ENCODE measurements at regions not wholly inside any gene's neighbourhood (a gene's known extent, or its start where the extent isn't known, plus 50 kb on each side); places are given as distances from the start of the nearest gene placed in this dataset.

GRCh38 chr11:11047851-11048610 is 190.2 kb upstream of the ZBED5 start:
- Mint-ChIP-seq H3K27ac (no peak overlapping the region), H3K4me1 (no peaks in the 10 kb centered on the region), H3K27me3 (no peaks in the 10 kb centered on the region), H3K4me3 (no peak overlapping the region), H3K36me3 (no peaks in the 10 kb centered on the region), H3K9me3 (peaks cover 0 to 4% (median 0%) of the 10 kb centered on the region in 8 donors)
- no peak overlapping the region for H3K27ac ChIP-seq (ENCODE audit: low read depth, low read length)
- no peaks in the 10 kb centered on the region for H3K9me3 ChIP-seq (ENCODE audit: control insufficient read depth in 1 of 2, low read length in 2 of 2)
- ChIA-PET POLR2A (ENCODE audit: partially characterized antibody) (no interaction called here), CTCF (ENCODE audit: partially characterized antibody) (interaction anchor here (1.2 to 2.6 kb wide), 2 partner anchors 10 to 20 kb away, joined by 3 to 8 read pairs; no protein-coding TSS in a partner anchor)
- H3K4me1 ChIP-seq (ENCODE audit: insufficient read depth, low read length), result no peaks in the 10 kb centered on the region
- no peak for DNase-seq
- intact Hi-C loops (cut with micrococcal nuclease), result no loop called here
- H3K36me3 ChIP-seq (ENCODE audit: insufficient read depth, low read length), result no peaks in the 10 kb centered on the region
- H3K4me3 ChIP-seq (ENCODE audit: low read length in 2 of 2), result no peak overlapping the region
- H3K27me3 ChIP-seq (ENCODE audit: insufficient read depth, low read length), result no peaks in the 10 kb centered on the region

- H3K4me3 ChIP-seq (ENCODE audit: low read length in 2 of 2), result no peak overlapping the region
- no peaks in the 10 kb centered on the region for H3K27me3 ChIP-seq (ENCODE audit: insufficient read depth, low read length)
- Mint-ChIP-seq H3K4me1 (no peaks in the 10 kb centered on the region), H3K36me3 (no peaks in the 10 kb centered on the region), H3K4me3 (no peak overlapping the region), H3K9me3 (peaks cover 0 to 2% (median 0%) of the 10 kb centered on the region in 8 donors), H3K27ac (peak overlapping the region in 1 of 7 donors; percentile 23), H3K27me3 (no peaks in the 10 kb centered on the region)
- ChIA-PET CTCF (ENCODE audit: partially characterized antibody) (interaction anchor here (2.6 kb wide), 1 partner anchor 19 kb away, joined by 8 read pairs; no protein-coding TSS in a partner anchor), POLR2A (ENCODE audit: partially characterized antibody) (no interaction called here)
- no peak for DNase-seq
- no peak overlapping the region for H3K27ac ChIP-seq (ENCODE audit: low read depth, low read length)
- H3K4me1 ChIP-seq (ENCODE audit: insufficient read depth, low read length), result no peaks in the 10 kb centered on the region
- intact Hi-C loops (cut with micrococcal nuclease), result no loop called here
- H3K36me3 ChIP-seq (ENCODE audit: insufficient read depth, low read length), result no peaks in the 10 kb centered on the region
- H3K9me3 ChIP-seq (ENCODE audit: control insufficient read depth in 1 of 2, low read length in 2 of 2), result no peaks in the 10 kb centered on the region
These were observed 188.9 kb upstream of the ZBED5 start for GRCh38 chr11:11046781-11047180.

- CTCF ChIA-PET (ENCODE audit: partially characterized antibody), result interaction anchor here (1.3 to 2.6 kb wide), 4 partner anchors 8 to 112 kb away, joined by 3 to 10 read pairs (median 6); no protein-coding TSS in a partner anchor
- no peaks in the 10 kb centered on the region for H3K36me3 Mint-ChIP-seq
- no peaks in the 10 kb centered on the region for H3K27me3 Mint-ChIP-seq
- no peak overlapping the region for H3K27ac Mint-ChIP-seq
- H3K9me3 Mint-ChIP-seq, result peaks cover 0 to 2% (median 0%) of the 10 kb centered on the region in 8 donors
- DNase-seq, result no peak
- POLR2A ChIA-PET (ENCODE audit: partially characterized antibody), result no interaction called here
- Histone ChIP-seq H3K4me1 (ENCODE audit: insufficient read depth, low read length) (no peaks in the 10 kb centered on the region), H3K27me3 (ENCODE audit: insufficient read depth, low read length) (no peaks in the 10 kb centered on the region), H3K9me3 (ENCODE audit: control insufficient read depth in 1 of 2, low read length in 2 of 2) (no peaks in the 10 kb centered on the region), H3K36me3 (ENCODE audit: insufficient read depth, low read length) (no peaks in the 10 kb centered on the region), H3K4me3 (ENCODE audit: low read length in 2 of 2) (no peak overlapping the region), H3K27ac (ENCODE audit: low read depth, low read length) (no peak overlapping the region)
- H3K4me1 Mint-ChIP-seq, result no peaks in the 10 kb centered on the region
- intact Hi-C loops (cut with micrococcal nuclease), result no loop called here
- H3K4me3 Mint-ChIP-seq, result no peak overlapping the region
These were observed 187.5 kb upstream of the ZBED5 start for GRCh38 chr11:11045156-11045930.

GRCh38 chr11:11044137-11044855 is 186.4 kb upstream of the ZBED5 start:
- peaks cover 0 to 2% (median 0%) of the 10 kb centered on the region in 8 donors for H3K9me3 Mint-ChIP-seq
- H3K4me3 Mint-ChIP-seq, result no peak overlapping the region
- intact Hi-C loops (cut with micrococcal nuclease), result no loop called here
- H3K4me3 ChIP-seq (ENCODE audit: low read length in 2 of 2), result no peak overlapping the region
- CTCF ChIA-PET (ENCODE audit: partially characterized antibody), result interaction anchor here (1.5 to 2.0 kb wide), 2 partner anchors 16 to 113 kb away, joined by 3 to 10 read pairs; no protein-coding TSS in a partner anchor
- POLR2A ChIA-PET (ENCODE audit: partially characterized antibody), result no interaction called here
- DNase-seq, result no peak
- H3K27me3 Mint-ChIP-seq, result no peaks in the 10 kb centered on the region
- H3K27me3 ChIP-seq (ENCODE audit: insufficient read depth, low read length), result no peaks in the 10 kb centered on the region
- no peaks in the 10 kb centered on the region for H3K36me3 Mint-ChIP-seq
- no peaks in the 10 kb centered on the region for H3K4me1 ChIP-seq (ENCODE audit: insufficient read depth, low read length)
- H3K27ac Mint-ChIP-seq, result no peak overlapping the region
- no peak overlapping the region for H3K27ac ChIP-seq (ENCODE audit: low read depth, low read length)
- H3K36me3 ChIP-seq (ENCODE audit: insufficient read depth, low read length), result no peaks in the 10 kb centered on the region
- H3K9me3 ChIP-seq (ENCODE audit: control insufficient read depth in 1 of 2, low read length in 2 of 2), result no peaks in the 10 kb centered on the region
- peaks cover 0 to 2% (median 0%) of the 10 kb centered on the region in 4 donors for H3K4me1 Mint-ChIP-seq

- no peaks in the 10 kb centered on the region for H3K27me3 ChIP-seq (ENCODE audit: insufficient read depth, low read length)
- H3K4me3 Mint-ChIP-seq, result no peak overlapping the region
- H3K27ac Mint-ChIP-seq, result no peak overlapping the region
- intact Hi-C loops (cut with micrococcal nuclease), result no loop called here
- no peaks in the 10 kb centered on the region for H3K4me1 ChIP-seq (ENCODE audit: insufficient read depth, low read length)
- H3K36me3 Mint-ChIP-seq, result no peaks in the 10 kb centered on the region
- ChIA-PET CTCF (ENCODE audit: partially characterized antibody) (interaction anchor here (1.3 to 2.0 kb wide), 2 partner anchors 16 to 744 kb away, joined by 3 to 10 read pairs; no protein-coding TSS in a partner anchor), POLR2A (ENCODE audit: partially characterized antibody) (no interaction called here)
- peaks cover 0 to 2% (median 0%) of the 10 kb centered on the region in 8 donors for H3K9me3 Mint-ChIP-seq
- H3K4me1 Mint-ChIP-seq, result peaks cover 0 to 2% (median 0%) of the 10 kb centered on the region in 4 donors
- no peaks in the 10 kb centered on the region for H3K9me3 ChIP-seq (ENCODE audit: control insufficient read depth in 1 of 2, low read length in 2 of 2)
- DNase-seq, result no peak
- no peak overlapping the region for H3K27ac ChIP-seq (ENCODE audit: low read depth, low read length)
- H3K27me3 Mint-ChIP-seq, result no peaks in the 10 kb centered on the region
- no peak overlapping the region for H3K4me3 ChIP-seq (ENCODE audit: low read length in 2 of 2)
- H3K36me3 ChIP-seq (ENCODE audit: insufficient read depth, low read length), result no peaks in the 10 kb centered on the region
These were observed 185.9 kb upstream of the ZBED5 start for GRCh38 chr11:11043721-11044120.

GRCh38 chr11:11039208-11039965 is 181.5 kb upstream of the ZBED5 start:
- Mint-ChIP-seq H3K4me3 (no peak overlapping the region), H3K4me1 (peaks cover 5 to 8% (median 6%) of the 10 kb centered on the region in 4 donors), H3K27ac (peak overlapping the region in 1 of 7 donors; percentile 20), H3K27me3 (no peaks in the 10 kb centered on the region), H3K9me3 (peaks cover 0 to 2% (median 0%) of the 10 kb centered on the region in 8 donors), H3K36me3 (no peaks in the 10 kb centered on the region)
- no peak overlapping the region for H3K4me3 ChIP-seq (ENCODE audit: low read length in 2 of 2)
- POLR2A ChIA-PET (ENCODE audit: partially characterized antibody), result no interaction called here
- no peaks in the 10 kb centered on the region for H3K4me1 ChIP-seq (ENCODE audit: insufficient read depth, low read length)
- H3K27me3 ChIP-seq (ENCODE audit: insufficient read depth, low read length), result peaks cover 2% of the 10 kb centered on the region
- H3K9me3 ChIP-seq (ENCODE audit: control insufficient read depth in 1 of 2, low read length in 2 of 2), result no peaks in the 10 kb centered on the region
- no peaks in the 10 kb centered on the region for H3K36me3 ChIP-seq (ENCODE audit: insufficient read depth, low read length)
- no peak overlapping the region for H3K27ac ChIP-seq (ENCODE audit: low read depth, low read length)
- no peak for DNase-seq
- CTCF ChIA-PET (ENCODE audit: partially characterized antibody), result interaction anchor here (0.6 to 10.5 kb wide), 12 partner anchors 12 to 886 kb away, joined by 3 to 339 read pairs (median 10); no protein-coding TSS in a partner anchor
- intact Hi-C loops (cut with micrococcal nuclease), result no loop called here
